Amygdala (tissue), 56 donors: ENCODE measurements at regions not wholly inside any gene's neighbourhood (a gene's known extent, or its start where the extent isn't known, plus 50 kb on each side); places are given as distances from the start of the nearest gene placed in this dataset.
A peak's percentile ranks its signal among the peaks of the same experiment; 100 is the strongest.

Experiments used
- DNase-seq, 56 donors: peaks; one replicate each; lab custom pipeline; 2025; lab: John Stamatoyannopoulos, UW

DNA sequence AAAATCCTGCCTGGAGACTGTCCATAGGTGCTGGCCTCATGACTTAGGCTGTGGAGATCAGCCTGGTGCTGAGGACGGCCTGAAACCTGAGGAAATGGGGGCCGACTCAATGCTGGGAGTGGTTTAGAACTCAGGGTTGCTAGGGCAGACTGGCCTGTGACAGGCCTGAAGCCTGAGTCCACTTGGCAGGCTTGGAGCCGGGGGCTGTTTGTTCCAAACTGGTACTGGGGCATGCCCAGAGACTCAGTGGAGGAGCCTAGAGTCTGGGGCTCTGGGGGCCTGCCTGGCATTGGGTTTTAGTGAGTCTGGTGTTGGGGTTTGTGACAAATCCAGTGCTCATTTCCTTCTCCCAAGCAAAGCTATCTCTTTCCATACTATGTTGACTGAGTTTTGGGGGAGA, 489.7 kb upstream of the CNKSR2 start:
- DNase-seq = no peak

DNA sequence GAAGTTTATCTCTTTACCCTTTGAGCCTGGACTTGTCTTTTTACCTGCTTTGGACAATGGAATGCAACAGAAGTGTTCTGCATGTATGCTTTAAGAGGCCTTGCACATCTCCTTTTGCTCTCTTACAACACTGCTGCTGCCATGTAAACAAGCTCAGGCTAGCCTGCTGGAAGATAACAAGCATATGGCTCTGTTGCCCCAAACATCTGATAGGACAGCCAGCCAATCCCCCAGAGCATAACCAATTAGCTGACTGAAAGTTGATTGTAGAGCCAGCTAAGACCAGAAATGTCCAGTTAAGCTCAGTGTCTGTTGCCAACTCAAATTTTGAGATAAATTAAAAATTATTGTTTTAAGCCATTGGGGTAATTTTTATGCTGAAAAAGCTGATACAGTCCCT, 510.6 kb upstream of the CNKSR2 start:
- no peak for DNase-seq

DNA sequence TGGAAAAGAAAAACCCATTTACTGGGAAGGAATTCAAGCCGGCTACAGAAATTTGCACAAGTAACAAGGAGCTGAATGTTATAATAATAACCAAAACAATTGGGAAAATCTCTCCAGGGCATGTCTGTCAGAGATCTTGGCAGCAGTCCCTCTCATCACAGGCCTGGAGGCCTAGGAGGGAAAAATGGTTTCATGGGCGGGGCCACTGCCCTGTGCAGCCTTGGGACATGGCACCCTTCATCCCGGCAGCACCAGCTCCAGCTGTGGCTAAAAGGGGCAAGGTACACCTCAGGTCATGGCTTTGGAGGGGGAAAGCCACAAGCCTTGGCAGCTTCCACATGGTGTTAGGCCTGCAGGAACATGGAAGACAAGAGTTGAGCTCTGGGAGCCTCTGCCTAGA, 513.1 kb upstream of the CNKSR2 start:
- no peak for DNase-seq

DNA sequence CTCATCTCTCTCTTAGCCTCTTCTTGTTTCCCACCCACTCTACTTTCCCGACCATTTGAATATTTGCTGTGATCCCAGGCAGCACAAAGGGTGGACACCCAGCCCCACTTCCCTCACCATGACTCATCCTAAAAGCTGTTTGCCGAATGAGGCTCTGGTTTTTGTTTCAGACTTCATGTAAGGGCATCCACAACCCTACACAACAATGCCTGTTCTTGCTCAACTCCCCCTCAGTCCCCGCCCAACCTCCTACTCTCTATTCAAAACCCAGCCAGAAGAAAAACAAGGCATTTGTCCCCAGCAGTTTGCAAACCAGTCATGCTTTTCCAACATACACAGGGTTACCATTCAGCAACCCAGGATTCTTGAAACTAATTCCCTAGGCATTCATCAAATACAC, 516.5 kb upstream of the CNKSR2 start:
- DNase-seq = peak in 44 of 56 donors; percentile 1 to 72 (median 26)

DNA sequence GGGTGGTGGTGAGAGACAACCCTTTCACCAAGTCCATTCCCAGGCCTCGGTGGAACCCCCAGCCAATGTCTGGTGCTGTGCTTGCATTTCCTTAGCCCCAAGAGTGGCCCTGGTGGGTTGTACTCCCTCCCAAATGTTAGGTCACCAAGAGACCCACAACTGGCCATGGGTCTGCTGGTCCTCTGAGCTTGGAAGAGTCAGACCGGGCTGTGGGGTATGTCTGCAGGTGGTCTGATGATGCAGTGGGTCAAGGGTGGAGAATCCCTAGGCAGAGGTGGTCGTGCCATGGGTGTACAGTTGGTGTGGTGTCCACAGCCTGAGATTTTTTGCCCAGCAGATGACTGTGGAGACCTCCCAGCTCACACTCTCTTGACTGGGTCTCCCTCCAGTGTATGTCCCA, 535.7 kb upstream of the CNKSR2 start:
- no peak for DNase-seq

DNA sequence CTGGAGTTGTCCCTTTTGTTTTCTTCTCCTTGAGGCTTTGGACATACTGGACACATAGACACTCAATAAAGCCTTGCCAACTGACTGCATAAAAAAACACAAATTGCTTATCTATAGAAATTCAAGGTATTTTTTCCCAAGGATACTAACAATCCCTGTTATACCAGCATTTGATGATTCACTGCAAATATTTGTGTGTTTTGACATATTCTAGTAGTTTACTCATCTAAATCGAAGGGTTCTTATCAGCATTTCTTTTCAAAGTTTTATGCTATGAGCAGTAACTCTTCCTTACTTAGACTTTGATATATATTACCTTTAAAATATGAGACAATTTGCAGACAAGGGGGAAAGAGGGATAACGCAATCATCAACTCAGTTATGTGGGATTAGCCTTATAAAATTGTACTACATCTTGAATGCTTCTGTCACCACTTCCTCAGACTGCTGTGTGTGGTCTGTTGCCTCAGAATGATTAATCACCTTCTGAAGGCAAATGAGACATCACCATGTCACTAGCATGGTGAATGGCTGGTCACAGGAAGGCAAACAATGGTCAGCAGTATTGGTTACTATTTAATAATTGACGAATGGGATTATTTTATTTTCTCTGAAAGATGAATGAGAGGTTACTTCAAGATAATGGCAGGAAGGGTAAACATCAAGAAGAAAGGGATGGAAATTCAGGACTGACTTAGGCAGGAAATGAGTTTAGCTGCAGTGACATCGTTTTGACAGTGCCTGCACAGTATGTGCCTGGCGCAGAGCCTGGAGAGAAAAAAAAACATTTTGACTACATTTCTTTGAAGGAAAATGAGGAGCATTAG, 544.3 kb upstream of the CNKSR2 start:
- no peak for DNase-seq

DNA sequence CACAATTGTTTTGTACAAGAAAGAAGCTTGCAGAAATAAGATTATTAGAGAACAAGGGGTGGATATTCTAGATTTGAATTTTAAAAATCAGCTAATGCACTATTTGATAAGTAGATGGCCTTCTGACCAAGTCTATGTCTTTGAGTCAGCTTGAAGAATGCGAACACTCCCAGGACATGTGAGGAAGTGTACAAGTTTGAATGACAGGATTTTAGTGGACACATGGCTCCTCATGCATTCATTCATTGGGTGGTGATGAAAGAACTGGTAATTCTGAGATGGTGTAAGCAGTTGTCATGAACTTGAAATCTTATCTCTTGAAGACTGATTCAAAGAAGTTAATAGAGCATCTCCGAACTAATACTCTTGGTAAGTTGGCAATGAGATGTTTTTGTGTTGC, 548.2 kb upstream of the CNKSR2 start:
- DNase-seq = no peak

DNA sequence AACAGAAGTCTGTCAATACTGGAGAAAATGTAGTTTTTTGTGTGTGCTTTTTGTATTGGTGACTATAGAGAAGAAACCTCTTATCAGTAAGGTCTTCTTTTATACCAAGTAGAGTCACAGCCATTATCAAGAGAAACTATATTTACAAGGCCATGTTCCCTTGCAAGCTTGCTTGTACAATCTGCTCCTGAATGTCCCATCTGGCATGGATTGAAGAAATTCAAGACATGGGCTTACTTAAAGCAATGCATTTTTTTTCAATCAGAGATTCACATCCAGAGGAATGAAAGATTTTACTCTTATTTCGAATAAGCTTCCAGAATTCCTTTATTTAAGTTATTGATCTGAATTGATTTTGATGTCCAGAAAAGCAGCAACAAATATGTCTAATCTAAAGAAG, 537.3 kb upstream of the RPS6KA3 start:
- no peak for DNase-seq

DNA sequence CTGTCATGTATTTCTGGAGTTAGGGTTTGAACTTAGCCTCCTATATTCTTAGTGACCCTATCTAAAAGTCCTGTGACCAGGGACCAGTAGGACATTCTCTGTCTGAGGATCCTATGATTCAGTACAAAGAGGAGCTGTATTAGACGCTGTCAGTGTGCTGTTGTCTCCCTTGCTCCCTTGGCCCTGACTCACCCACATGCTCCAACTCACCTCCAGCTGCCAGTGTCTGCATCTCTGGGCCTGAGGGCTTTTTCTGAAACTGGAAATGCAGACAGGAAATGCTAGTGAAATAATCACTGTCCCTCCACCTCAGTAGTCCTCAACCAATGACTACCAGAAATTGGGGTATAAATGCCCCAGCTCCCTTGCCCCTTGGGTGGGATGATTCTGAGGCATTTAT, 535.3 kb upstream of the RPS6KA3 start:
- DNase-seq = no peak

DNA sequence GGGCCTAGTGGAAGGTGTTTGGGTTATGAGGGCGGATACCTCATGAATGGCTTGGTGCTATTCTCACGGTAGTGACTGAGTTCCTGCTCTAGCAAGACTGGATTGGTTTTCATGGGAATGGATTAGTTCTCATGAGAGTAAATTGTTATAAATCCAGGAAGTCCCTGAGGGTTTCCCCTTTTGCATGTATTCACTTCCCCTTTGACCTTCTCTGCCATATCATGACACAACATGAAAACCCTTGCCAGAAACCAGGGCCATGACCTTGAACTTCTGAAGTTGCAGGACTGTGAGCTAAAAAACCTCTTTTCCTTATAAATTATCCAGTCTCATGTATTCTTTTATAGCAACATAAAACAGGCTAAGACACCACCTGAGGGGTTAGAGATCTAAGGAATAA, 529.7 kb upstream of the RPS6KA3 start:
- DNase-seq = no peak

DNA sequence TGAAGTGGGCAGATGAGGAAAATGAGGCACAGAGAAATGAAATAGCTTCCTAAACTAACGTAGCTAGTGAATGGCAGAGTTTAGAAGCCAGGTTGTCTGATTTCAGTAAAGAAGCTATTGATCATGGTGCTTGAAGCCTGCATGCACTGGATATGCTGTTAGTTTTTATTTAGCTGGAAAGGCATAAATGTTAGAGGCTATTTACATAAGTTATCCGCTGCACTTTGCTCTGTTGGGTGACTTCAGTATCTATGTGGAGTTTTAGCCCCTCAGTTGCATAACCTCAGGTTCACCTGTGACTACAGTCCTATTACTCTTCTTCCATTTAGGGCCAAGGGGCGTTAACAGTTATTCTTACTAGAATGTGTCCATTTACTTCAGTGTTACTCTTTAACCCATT, 522.4 kb upstream of the RPS6KA3 start:
- no peak for DNase-seq

DNA sequence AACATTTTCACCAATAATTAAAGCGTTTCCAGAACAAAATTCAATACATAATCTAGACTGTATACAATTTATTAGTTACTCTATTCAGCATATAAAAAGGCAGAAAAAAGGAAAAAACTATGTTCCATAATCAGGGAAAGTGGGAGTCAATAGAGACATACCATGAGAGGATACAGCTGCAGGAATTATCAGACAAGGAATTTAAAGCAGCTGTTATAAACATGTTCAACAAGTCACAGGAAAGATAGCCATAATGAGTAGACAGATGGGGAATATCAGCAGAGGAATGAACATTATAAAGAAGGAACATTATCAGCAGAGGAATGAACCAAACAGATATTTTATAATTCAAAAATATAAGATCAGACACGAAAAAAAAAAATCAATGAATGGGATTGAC, 500.6 kb upstream of the RPS6KA3 start:
- no peak for DNase-seq

DNA sequence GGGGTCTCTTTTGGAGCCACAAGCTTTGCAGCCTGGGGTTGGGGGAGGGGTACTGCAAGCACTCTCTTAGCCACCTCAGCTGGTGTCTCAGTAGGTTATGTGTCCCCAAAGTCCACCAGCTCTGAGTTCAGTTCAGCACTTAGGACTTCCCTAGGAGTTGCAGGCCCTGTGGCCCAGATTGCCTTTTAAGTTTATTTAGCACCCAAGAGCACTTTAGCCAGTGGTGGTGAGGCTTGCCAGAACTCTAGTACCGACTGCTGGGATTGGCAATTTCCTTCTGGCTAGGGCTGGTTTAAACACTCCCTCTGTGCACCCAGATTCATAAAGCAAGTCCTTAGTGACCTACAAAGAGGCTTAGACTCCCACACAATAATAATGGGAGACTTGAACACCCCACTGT, 489.9 kb upstream of the RPS6KA3 start:
- no peak for DNase-seq

DNA sequence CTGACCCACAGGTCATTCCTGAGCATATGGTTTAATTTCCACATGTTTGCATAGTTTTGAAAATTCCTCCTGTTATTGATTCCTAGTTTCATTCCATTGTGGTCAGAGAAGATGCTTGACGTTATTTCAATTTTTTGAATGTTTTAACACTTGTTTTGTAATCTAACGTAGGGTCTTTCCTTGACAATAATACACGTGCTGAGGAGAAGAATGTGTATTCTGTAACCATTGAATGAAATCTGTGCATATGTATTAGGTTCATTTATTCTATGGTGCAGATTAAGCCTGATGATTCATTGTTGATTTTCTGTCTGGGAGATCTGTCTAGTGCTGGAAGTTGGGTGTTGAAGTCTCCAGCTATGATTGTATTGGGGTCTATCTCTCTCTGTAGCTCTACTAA, 486.4 kb upstream of the RPS6KA3 start:
- DNase-seq = no peak

DNA sequence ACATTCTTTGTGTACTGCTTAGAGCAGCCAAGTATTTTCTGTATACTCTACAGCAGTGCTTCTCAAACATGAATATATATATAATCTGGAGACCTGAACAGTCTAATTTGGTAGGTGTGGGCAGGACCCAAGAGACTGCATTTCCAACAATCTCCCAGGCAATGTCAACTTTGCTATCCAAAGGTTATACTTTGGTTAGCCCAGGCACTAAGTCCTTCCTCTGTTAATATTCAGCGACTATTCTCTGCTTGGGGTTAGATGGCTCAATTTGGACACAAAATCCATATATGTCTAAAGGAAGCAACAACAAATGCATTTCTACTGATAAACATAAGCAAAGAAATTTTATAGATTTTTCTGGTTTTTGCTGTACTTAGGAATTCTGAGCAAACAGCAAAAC, 480.0 kb upstream of the RPS6KA3 start:
- no peak for DNase-seq

DNA sequence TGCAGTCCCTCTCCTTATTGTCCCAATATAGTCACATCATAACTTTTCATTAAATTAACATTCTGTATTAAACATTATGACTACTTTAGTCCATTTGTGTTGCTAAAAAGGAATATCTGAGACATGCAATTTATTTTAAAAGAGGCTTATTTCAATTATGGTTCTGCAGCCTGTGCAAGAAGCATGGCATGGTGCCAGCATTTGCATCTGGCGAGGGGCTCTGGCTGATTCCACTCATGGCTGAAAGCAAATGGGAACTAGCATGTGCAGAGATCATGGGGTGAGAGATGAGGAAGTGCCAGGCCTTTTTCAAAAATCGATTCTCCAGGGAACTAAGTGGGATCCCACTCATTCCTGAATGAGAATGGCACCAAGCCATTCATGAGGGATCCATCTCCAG, 476.3 kb upstream of the RPS6KA3 start:
- peak in 3 of 56 donors; percentile 1 for DNase-seq

DNA sequence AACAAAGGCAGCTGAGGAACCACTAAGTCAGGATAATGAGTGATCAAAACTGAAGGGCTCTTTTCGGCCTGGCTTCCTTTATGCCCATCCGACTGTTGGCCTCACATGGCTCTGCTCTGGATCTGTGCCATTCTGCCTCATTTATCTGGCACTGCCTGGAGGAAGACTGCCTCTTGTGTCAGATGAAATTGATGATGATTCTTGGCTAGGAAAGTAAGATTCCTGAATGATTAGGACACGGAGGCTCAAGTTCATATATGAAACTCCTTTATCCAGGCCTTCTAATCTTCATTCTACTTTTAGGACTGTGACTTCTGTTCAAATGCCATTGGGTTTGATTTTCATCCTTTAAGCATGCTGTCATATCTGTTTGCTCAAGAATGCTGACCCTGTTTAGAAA, 475.4 kb upstream of the RPS6KA3 start:
- DNase-seq = peak in 3 of 56 donors; percentile 0 to 2 (median 0)

DNA sequence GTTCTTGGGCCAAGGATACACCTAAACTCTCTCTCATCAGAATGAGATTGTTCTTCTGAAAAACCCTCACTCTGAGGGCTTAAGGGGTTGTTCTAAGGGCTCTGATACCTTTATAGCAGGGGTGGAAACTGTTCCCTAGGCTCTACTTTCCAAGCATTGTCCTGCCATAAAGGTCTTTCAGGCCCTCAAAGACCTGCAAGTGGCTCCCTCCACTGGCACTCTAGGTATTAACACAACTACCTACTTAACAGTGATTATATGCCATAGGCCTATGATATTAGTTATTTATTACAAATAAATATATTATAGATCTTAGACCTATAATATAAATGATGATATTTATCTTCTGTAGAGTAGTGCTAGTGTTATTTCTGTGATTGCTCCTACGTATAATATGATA, 473.7 kb upstream of the RPS6KA3 start:
- DNase-seq = no peak

DNA sequence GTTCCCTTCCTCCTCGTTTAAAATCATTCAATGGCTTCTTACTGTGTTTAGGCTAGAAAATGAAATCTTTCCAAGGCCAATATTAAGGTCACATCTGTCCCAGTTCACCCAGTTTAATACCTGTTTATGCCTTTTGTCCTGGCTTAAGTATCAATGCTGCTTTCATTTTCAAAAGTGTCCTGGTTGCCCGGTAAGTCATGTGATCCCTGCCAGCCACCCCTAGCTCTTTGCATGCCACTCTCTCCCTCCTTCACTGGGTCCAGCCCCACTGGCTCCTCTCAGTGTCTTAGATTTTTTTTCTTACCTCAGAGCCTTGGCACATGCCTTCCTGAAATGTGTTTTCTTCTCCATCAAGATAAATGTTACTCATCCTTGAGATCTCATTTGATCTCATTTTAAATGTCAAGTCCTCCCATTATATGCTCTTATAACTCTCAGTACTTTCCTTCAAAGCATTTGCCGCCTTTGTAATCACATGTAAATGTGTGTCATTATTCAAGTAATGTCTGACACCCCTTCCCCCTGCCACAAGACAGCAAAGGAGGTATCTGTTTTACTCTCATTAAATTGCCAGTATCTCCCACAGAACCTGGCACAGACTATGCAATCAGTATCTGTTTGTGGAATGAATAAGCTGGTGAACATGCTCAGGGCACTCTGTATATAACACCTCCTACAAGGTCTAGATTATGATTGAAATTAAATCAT, 472.5 kb upstream of the RPS6KA3 start:
- DNase-seq = peak in 1 of 56 donors; percentile 0

DNA sequence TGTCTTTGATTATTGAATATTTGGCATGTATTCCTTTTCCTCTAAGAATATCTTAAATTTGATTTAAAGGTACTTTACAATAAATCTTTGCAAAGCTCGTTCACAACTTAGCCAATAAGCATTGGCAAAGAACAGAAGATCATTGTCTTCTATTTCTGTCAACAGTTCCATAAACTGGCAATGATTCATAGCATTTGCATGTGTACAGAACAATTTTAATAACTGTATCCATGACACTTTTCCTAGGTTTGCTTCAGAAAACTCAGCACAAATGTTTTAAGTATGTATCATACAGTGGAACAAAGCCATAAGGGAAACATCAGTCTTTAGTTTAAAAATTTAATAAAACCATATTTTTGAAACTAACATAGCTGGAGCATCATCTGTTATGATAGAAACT, 462.7 kb upstream of the RPS6KA3 start:
- DNase-seq = no peak

DNA sequence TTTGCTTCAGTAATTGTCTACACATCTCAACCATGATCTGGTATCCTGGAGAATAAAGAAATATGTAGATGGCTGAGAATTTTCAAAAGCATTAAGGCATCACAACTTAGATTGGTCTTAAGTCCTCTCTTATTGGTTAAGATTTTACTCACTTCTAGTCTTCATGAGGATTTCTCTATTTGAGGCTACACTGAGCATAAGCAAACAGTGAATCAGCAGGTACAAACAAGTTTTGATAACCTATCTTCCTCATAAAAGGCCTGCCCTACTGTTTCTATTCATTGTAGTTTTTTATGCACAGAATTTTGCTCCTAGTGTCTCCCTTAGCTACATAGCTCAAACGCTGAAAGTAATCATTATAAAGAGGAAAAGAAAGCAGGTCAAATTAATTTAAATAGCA, 460.7 kb upstream of the RPS6KA3 start:
- no peak for DNase-seq

DNA sequence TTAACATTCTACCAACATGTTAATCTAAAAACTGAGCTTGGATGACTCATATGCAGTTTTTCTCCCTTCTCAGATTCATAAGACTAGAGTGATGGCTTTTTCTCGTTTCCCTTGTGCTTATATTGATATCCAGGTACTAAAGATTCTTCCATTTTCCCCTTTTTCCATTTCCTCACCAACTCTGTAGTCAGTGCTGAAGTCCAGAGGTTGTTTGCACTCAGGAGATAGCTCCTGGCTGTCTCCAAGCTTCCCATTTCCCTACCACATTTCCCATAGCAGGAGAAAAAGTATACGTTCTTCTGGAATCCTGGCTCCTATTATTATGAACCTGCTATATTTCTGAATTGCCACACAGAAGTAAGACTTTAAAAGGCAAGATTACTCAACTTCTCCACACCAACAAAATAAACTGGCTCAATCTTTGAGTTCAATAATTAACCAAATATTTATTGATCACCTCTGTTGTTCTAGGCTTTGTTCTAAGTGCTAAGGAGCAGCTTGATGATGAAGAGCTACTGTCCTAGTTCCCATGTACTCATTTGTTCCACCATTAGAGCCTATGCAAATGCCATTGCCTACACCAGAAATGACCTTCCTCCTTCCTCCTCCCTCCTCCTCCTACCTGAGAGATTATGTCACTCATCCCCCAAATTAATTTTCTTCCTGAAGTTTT, 454.4 kb upstream of the RPS6KA3 start:
- DNase-seq = no peak
